Spleen (tissue), 11 donors: ENCODE measurements at regions not wholly inside any gene's neighbourhood (a gene's known extent, or its start where the extent isn't known, plus 50 kb on each side); places are given as distances from the start of the nearest gene placed in this dataset.

Source experiments
- DNase-seq: peaks from one replicate; pipeline ENCODE4 v3.0.0-alpha.2; 2020
- H3K27ac ChIP-seq, 8 donors: fragments of 200-600 bp; sonication (generic) in 7 of 8; 1 replicate in 4 of 8; 2 replicates in 4 of 8; pipeline versions ENCODE4 v1.5.0 to v1.8.0; 2016 to 2021; ENCODE audit warnings: inconsistent platforms in 4 of 8, mild to moderate bottlenecking in 4 of 8, moderate library complexity in 1 of 8
- H3K27me3 ChIP-seq, 7 donors: fragments of 200-600 bp; sonication (generic) in 6 of 7; replicated peaks in 1 of 7; 1 replicate in 4 of 7; 2 replicates in 3 of 7; pipeline versions ENCODE4 v1.5.0 to v1.8.0; 2016 to 2021; ENCODE audit warnings: inconsistent platforms in 3 of 7, mild to moderate bottlenecking in 1 of 7
- H3K36me3 ChIP-seq, 6 donors: fragments of 200-600 bp; sonication (generic) in 5 of 6; 1 replicate in 4 of 6; 2 replicates in 2 of 6; pipeline versions ENCODE4 v1.5.0 to v1.8.0; 2016 to 2021; ENCODE audit warnings: inconsistent platforms in 2 of 6
- H3K4me1 ChIP-seq, 6 donors: fragments of 200-600 bp; sonication (generic) in 5 of 6; 1 replicate in 3 of 6; 2 replicates in 3 of 6; pipeline versions ENCODE4 v1.5.0 to v1.8.0; 2016 to 2021; ENCODE audit warnings: inconsistent platforms in 3 of 6
- H3K4me3 ChIP-seq, 8 donors: fragments of 200-600 bp; sonication (generic) in 7 of 8; 1 replicate in 4 of 8; 2 replicates in 4 of 8; pipeline versions ENCODE4 v1.5.0 to v1.8.0; 2016 to 2021; ENCODE audit warnings: inconsistent platforms in 4 of 8, mild to moderate bottlenecking in 4 of 8, moderate library complexity in 2 of 8
- H3K9me3 ChIP-seq, 8 donors: fragments of 200-600 bp; sonication (generic) in 7 of 8; 1 replicate in 4 of 8; 2 replicates in 4 of 8; pipeline versions ENCODE4 v1.5.0 to v1.8.0; 2016 to 2021; ENCODE audit warnings: inconsistent platforms in 4 of 8
- CTCF ChIP-seq, 11 experiments: fragments of 200-600 bp in 7 of 11; fragments of 450-650 bp in 4 of 11; sonication (generic) in 4 of 11; IDR thresholded peaks in 8 of 11; conservative IDR thresholded peaks in 3 of 11; 1 replicate in 7 of 11; 2 replicates in 4 of 11; pipeline versions ENCODE4 v1.4.0 to v1.8.0; 2016 to 2021; ENCODE audit warnings: antibody characterized with exemption in 11 of 11, inconsistent platforms in 4 of 11, mild to moderate bottlenecking in 1 of 11
- POLR2A ChIP-seq, 3 donors: fragments of 450-650 bp; IDR thresholded peaks; one replicate each; pipeline ENCODE4 v1.5.1; 2017; ENCODE audit warnings: antibody characterized with exemption in 3 of 3, mild to moderate bottlenecking in 1 of 3
- POLR2AphosphoS5 ChIP-seq, 3 donors: sonication (generic); formaldehyde crosslinking; IDR thresholded peaks; one replicate each; pipeline ENCODE4 v1.5.1; 2017; ENCODE audit warnings: antibody characterized with exemption in 3 of 3
- WGBS, 5 donors: extraction: QIAGEN DNeasy Blood & Tissue Kit in 3 of 5; methylation state at CpG; one replicate each; pipeline versions ENCODE4 v1.1.5 to v1.1.7; 2013 to 2018; 5-methylcytosine and 5-hydroxymethylcytosine counted together
- intact Hi-C: fragments of 100-400 bp; cut with DNase I; formaldehyde crosslinking; loops from one replicate; pipeline ENCODE4 v1.15.0; 2023; ENCODE audit warnings: low total_unique reads
- donor health status: healthy with polysubstance abuse.
- donor health status: DM: no; HTN: no; CAD: no; lungs with moderate emphysema.
- donor health status: DM: no; HTN: no; CAD: no.
- donor health status: Bipolar disorder and iron deficiency.
- donor health status: healthy.
- donor health status: DM: no; HTN: no; CAD: no.
- donor health status: DM: yes; HTN: yes; CAD: no.

- H3K4me1 ChIP-seq, result peaks cover 0 to 12% (median 1%) of the 10 kb centered on the region in 6 donors
- intact Hi-C loops, result no loop called here
- DNase-seq, result no peak
- H3K27ac ChIP-seq, result no peak overlapping the region
- no peaks in the 10 kb centered on the region for H3K36me3 ChIP-seq
- H3K9me3 ChIP-seq, result no peaks in the 10 kb centered on the region
- TF ChIP-seq POLR2A (IDR thresholded peaks at IDR 0.05), result no peak
- H3K4me3 ChIP-seq, result no peak overlapping the region
- WGBS, 5 donors, result 92 to 96% (median 94%) methylated on average over 12 of the region's 12 CpGs
- H3K27me3 ChIP-seq, result peaks cover 0 to 4% (median 0%) of the 10 kb centered on the region in 7 donors
These were observed 203.7 kb upstream of the SDK2 start for GRCh38 chr17:73847952-73848351.

- TF ChIP-seq CTCF (IDR thresholded peaks at IDR 0.05 in 8 of 11, conservative IDR thresholded peaks at IDR 0.05 in 3 of 11) (no peak), POLR2AphosphoS5 (IDR thresholded peaks at IDR 0.05) (no peak), POLR2A (IDR thresholded peaks at IDR 0.05) (no peak)
- no peaks in the 10 kb centered on the region for H3K27me3 ChIP-seq
- intact Hi-C loops, result no loop called here
- DNase-seq, result no peak
- no peak overlapping the region for H3K4me3 ChIP-seq
- H3K9me3 ChIP-seq, result peaks cover 0 to 10% (median 0%) of the 10 kb centered on the region in 8 donors
- no peak overlapping the region for H3K27ac ChIP-seq
- WGBS, 5 donors, result 31 to 72% (median 49%) methylated on average over 3 of the region's 3 CpGs
- peaks cover 0 to 12% (median 1%) of the 10 kb centered on the region in 6 donors for H3K4me1 ChIP-seq
- H3K36me3 ChIP-seq, result no peaks in the 10 kb centered on the region
These were observed 206.2 kb upstream of the SDK2 start for GRCh38 chr17:73850426-73850825.

GRCh38 chr17:73851091-73851490 lies 206.8 kb upstream of the SDK2 start:
- WGBS, 5 donors, result 12 to 39% (median 37%) methylated on average over 2 of the region's 2 CpGs
- Histone ChIP-seq H3K36me3 (no peaks in the 10 kb centered on the region), H3K4me1 (peaks cover 0 to 12% (median 1%) of the 10 kb centered on the region in 6 donors), H3K4me3 (no peak overlapping the region), H3K27me3 (peaks cover 0 to under 1% (median 0%) of the 10 kb centered on the region in 7 donors), H3K27ac (no peak overlapping the region), H3K9me3 (peaks cover 0 to 12% (median 0%) of the 10 kb centered on the region in 8 donors)
- TF ChIP-seq POLR2AphosphoS5 (IDR thresholded peaks at IDR 0.05) (no peak), CTCF (IDR thresholded peaks at IDR 0.05 in 8 of 11, conservative IDR thresholded peaks at IDR 0.05 in 3 of 11) (no peak)
- intact Hi-C loops, result no loop called here
- no peak for DNase-seq

GRCh38 chr17:73851921-73852320 lies 207.7 kb upstream of the SDK2 start:
- Histone ChIP-seq H3K36me3 (no peaks in the 10 kb centered on the region), H3K4me1 (peaks cover 0 to 12% (median 1%) of the 10 kb centered on the region in 6 donors), H3K4me3 (no peak overlapping the region), H3K27me3 (peaks cover 0 to 9% (median 0%) of the 10 kb centered on the region in 7 donors), H3K27ac (no peak overlapping the region), H3K9me3 (peaks cover 0 to 12% (median 0%) of the 10 kb centered on the region in 8 donors)
- no peak for DNase-seq
- intact Hi-C loops, result no loop called here
- WGBS, 5 donors, result 95 to 100% (median 97%) methylated on average over 1 to 2 of the region's 2 CpGs; no CpG with 5 or more reads in 1 of the 5 donors
- TF ChIP-seq POLR2A (IDR thresholded peaks at IDR 0.05) (no peak), CTCF (IDR thresholded peaks at IDR 0.05 in 8 of 11, conservative IDR thresholded peaks at IDR 0.05 in 3 of 11) (no peak), POLR2AphosphoS5 (IDR thresholded peaks at IDR 0.05) (no peak)
